GM23338 (cell line): ENCODE measurements at regions not wholly inside any gene's neighbourhood (a gene's known extent, or its start where the extent isn't known, plus 50 kb on each side); places are given as distances from the start of the nearest gene placed in this dataset.

Source experiments
- ATAC-seq: fragments of 200-7000 bp; cut with Tn5 transposase; 3 replicates; pipeline ENCODE4 v1.9.1; 2020
- DNase-seq: peaks from one replicate; pipeline ENCODE4 v3.0.0-alpha.2; 2015; ENCODE audit warnings: low spot score
- H2AFZ ChIP-seq: fragments of 200-600 bp; sonication (generic); 2 replicates; pipeline ENCODE4 v1.8.0; 2016; ENCODE audit warnings: antibody characterized with exemption, mild to moderate bottlenecking, moderate library complexity
- H3F3A ChIP-seq: fragments of 200-600 bp; sonication (generic); replicated peaks from 2 replicates; pipeline ENCODE4 v1.8.0; 2017; ENCODE audit warnings: antibody characterized with exemption, mixed run types, low read depth
- H3K27ac ChIP-seq: fragments of 200-600 bp; sonication (generic); 2 replicates; pipeline ENCODE4 v1.6.1; 2016; ENCODE audit warnings: low read depth
- H3K27me3 ChIP-seq: fragments of 200-600 bp; sonication (generic); 2 replicates; pipeline ENCODE4 v1.8.0; 2016; ENCODE audit warnings: mild to moderate bottlenecking, mixed run types, moderate library complexity; ENCODE audit not compliant: insufficient read depth
- H3K36me3 ChIP-seq: fragments of 200-600 bp; sonication (generic); 2 replicates; pipeline ENCODE4 v1.8.0; 2016; ENCODE audit warnings: mild to moderate bottlenecking; ENCODE audit not compliant: insufficient read depth
- H3K4me1 ChIP-seq: fragments of 200-600 bp; sonication (generic); 2 replicates; pipeline ENCODE4 v1.8.0; 2016; ENCODE audit warnings: mild to moderate bottlenecking, moderate library complexity; ENCODE audit not compliant: insufficient read depth
- H3K4me2 ChIP-seq: fragments of 200-600 bp; sonication (generic); 2 replicates; pipeline ENCODE4 v1.7.1; 2017; ENCODE audit warnings: mixed run types
- H3K4me3 ChIP-seq: fragments of 200-600 bp; sonication (generic); 2 replicates; pipeline ENCODE4 v1.6.1; 2016; ENCODE audit warnings: mixed run types
- H3K79me2 ChIP-seq: fragments of 200-600 bp; sonication (generic); replicated peaks from 2 replicates; pipeline ENCODE4 v1.8.0; 2017; ENCODE audit warnings: mild to moderate bottlenecking; ENCODE audit not compliant: insufficient read depth
- H3K9me2 ChIP-seq: fragments of 200-600 bp; sonication (generic); 2 replicates; pipeline ENCODE4 v1.8.0; 2017; ENCODE audit not compliant: insufficient read depth
- H4K20me1 ChIP-seq: fragments of 200-600 bp; sonication (generic); replicated peaks from 2 replicates; pipeline ENCODE4 v1.8.0; 2017; ENCODE audit warnings: mild to moderate bottlenecking; ENCODE audit not compliant: insufficient read depth
- H3K27ac Mint-ChIP-seq: 2 replicates; pipeline ENCODE4 v1.8.0; 2020; ENCODE audit warnings: inconsistent platforms, mild to moderate bottlenecking, moderate library complexity, mixed read lengths
- H3K27me3 Mint-ChIP-seq: 3 replicates; pipeline ENCODE4 v1.8.0; 2022; ENCODE audit warnings: low read depth, mild to moderate bottlenecking, moderate library complexity, mixed read lengths, inconsistent platforms; ENCODE audit not compliant: insufficient read depth, poor library complexity
- H3K36me3 Mint-ChIP-seq: 3 replicates; pipeline ENCODE4 v1.8.0; 2021; ENCODE audit warnings: low read depth, mild to moderate bottlenecking, inconsistent platforms, moderate library complexity, mixed read lengths
- H3K4me1 Mint-ChIP-seq: 3 replicates; pipeline ENCODE4 v1.8.0; 2020; ENCODE audit warnings: mild to moderate bottlenecking, inconsistent platforms, mixed read lengths
- H3K4me3 Mint-ChIP-seq: 3 replicates; pipeline ENCODE4 v1.8.0; 2021; ENCODE audit warnings: moderate library complexity, mild to moderate bottlenecking, inconsistent platforms, mixed read lengths
- H3K9me3 Mint-ChIP-seq: 3 replicates; pipeline ENCODE4 v1.8.0; 2020; ENCODE audit warnings: moderate library complexity, mild to moderate bottlenecking, inconsistent platforms, mixed read lengths
- CREB1 ChIP-seq: fragments of 250-450 bp; sonication (Bioruptor Pico); IDR thresholded peaks from 2 replicates; pipeline ENCODE4 v1.5.0; 2020; ENCODE audit warnings: low read depth, mild to moderate bottlenecking, moderate library complexity
- EZH2 ChIP-seq: fragments of 200-600 bp; sonication (generic); IDR thresholded peaks from one replicate; pipeline ENCODE4 v1.8.0; 2017; ENCODE audit warnings: antibody characterized with exemption, mild to moderate bottlenecking, low read depth; ENCODE audit not compliant: unreplicated experiment
- JUNB ChIP-seq: IDR thresholded peaks from one replicate; pipeline ENCODE4 v1.6.1; 2016; ENCODE audit warnings: antibody characterized with exemption; ENCODE audit not compliant: unreplicated experiment
- POLR2AphosphoS5 ChIP-seq: IDR thresholded peaks from 2 replicates; pipeline ENCODE4 v1.6.1; 2016; ENCODE audit warnings: antibody characterized with exemption, low read depth
- STAT1 ChIP-seq: IDR thresholded peaks from one replicate; pipeline ENCODE4 v1.6.1; 2016; ENCODE audit warnings: antibody characterized with exemption; ENCODE audit not compliant: unreplicated experiment
- ZNF114 ChIP-seq: fragments of 250-450 bp; sonication (Bioruptor Pico); IDR thresholded peaks from 2 replicates; pipeline ENCODE4 v1.5.0; 2020; ENCODE audit warnings: mild to moderate bottlenecking, moderate library complexity
- ZNF331 ChIP-seq: fragments of 250-450 bp; sonication (Bioruptor Pico); IDR thresholded peaks from 2 replicates; pipeline ENCODE4 v1.5.0; 2020; ENCODE audit warnings: low read depth, mild to moderate bottlenecking, moderate library complexity
- TF ChIP-seq, protein P1 (sequence below): fragments of 250-450 bp; sonication (Bioruptor Pico); IDR thresholded peaks from 2 replicates; pipeline ENCODE4 v1.5.0; 2020; ENCODE audit warnings: mild to moderate bottlenecking, moderate library complexity
- TF ChIP-seq, protein P2 (sequence below), 2 experiments: fragments of 200-600 bp in 1 of 2; sonication (generic) in 1 of 2; conservative IDR thresholded peaks; 2 replicates each; pipeline versions ENCODE4 v1.5.1 to v1.6.1; 2016 to 2017; ENCODE audit warnings: antibody characterized with exemption in 2 of 2, low read depth in 2 of 2, mild to moderate bottlenecking in 2 of 2, moderate library complexity in 1 of 2
- TF ChIP-seq, protein P3 (sequence below): IDR thresholded peaks from 2 replicates; pipeline ENCODE4 v1.6.1; 2016; ENCODE audit warnings: antibody characterized with exemption

DNA sequence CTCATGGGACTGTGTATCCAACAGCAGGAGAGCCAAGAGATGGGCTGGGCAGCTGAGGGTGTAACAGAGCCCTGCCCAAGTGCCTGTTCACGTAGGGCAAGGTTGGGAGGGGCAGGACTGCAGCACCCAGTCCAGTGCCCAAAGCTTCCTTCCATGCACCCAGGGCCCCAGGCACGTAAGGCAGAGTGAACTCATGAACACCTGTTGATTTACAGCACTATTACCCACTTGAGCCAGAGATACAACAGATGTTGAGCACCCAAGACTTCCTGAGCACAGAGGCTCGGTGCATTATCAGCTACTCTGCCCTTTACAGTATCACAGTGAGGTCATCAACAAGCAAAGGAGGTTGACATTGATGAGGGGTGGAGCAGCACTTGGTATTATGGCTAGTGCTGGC is 50.2 kb upstream of the FHL2 start:
- no peaks in the 10 kb centered on the region for H3F3A ChIP-seq
- H4K20me1 ChIP-seq, result no peaks in the 10 kb centered on the region
- no peaks in the 10 kb centered on the region for H3K9me3 Mint-ChIP-seq
- no peaks in the 10 kb centered on the region for H3K36me3 Mint-ChIP-seq
- H2AFZ ChIP-seq, result 0 out of 2 replicates have a peak overlapping the region, but pooled peaks have one; percentile 14
- peaks cover 5% of the 10 kb centered on the region for H3K4me1 Mint-ChIP-seq
- H3K4me3 ChIP-seq, result no peak overlapping the region
- H3K9me2 ChIP-seq, result no peaks in the 10 kb centered on the region
- no peak for ATAC-seq
- H3K36me3 ChIP-seq, result no peaks in the 10 kb centered on the region
- TF ChIP-seq, protein P1, sequence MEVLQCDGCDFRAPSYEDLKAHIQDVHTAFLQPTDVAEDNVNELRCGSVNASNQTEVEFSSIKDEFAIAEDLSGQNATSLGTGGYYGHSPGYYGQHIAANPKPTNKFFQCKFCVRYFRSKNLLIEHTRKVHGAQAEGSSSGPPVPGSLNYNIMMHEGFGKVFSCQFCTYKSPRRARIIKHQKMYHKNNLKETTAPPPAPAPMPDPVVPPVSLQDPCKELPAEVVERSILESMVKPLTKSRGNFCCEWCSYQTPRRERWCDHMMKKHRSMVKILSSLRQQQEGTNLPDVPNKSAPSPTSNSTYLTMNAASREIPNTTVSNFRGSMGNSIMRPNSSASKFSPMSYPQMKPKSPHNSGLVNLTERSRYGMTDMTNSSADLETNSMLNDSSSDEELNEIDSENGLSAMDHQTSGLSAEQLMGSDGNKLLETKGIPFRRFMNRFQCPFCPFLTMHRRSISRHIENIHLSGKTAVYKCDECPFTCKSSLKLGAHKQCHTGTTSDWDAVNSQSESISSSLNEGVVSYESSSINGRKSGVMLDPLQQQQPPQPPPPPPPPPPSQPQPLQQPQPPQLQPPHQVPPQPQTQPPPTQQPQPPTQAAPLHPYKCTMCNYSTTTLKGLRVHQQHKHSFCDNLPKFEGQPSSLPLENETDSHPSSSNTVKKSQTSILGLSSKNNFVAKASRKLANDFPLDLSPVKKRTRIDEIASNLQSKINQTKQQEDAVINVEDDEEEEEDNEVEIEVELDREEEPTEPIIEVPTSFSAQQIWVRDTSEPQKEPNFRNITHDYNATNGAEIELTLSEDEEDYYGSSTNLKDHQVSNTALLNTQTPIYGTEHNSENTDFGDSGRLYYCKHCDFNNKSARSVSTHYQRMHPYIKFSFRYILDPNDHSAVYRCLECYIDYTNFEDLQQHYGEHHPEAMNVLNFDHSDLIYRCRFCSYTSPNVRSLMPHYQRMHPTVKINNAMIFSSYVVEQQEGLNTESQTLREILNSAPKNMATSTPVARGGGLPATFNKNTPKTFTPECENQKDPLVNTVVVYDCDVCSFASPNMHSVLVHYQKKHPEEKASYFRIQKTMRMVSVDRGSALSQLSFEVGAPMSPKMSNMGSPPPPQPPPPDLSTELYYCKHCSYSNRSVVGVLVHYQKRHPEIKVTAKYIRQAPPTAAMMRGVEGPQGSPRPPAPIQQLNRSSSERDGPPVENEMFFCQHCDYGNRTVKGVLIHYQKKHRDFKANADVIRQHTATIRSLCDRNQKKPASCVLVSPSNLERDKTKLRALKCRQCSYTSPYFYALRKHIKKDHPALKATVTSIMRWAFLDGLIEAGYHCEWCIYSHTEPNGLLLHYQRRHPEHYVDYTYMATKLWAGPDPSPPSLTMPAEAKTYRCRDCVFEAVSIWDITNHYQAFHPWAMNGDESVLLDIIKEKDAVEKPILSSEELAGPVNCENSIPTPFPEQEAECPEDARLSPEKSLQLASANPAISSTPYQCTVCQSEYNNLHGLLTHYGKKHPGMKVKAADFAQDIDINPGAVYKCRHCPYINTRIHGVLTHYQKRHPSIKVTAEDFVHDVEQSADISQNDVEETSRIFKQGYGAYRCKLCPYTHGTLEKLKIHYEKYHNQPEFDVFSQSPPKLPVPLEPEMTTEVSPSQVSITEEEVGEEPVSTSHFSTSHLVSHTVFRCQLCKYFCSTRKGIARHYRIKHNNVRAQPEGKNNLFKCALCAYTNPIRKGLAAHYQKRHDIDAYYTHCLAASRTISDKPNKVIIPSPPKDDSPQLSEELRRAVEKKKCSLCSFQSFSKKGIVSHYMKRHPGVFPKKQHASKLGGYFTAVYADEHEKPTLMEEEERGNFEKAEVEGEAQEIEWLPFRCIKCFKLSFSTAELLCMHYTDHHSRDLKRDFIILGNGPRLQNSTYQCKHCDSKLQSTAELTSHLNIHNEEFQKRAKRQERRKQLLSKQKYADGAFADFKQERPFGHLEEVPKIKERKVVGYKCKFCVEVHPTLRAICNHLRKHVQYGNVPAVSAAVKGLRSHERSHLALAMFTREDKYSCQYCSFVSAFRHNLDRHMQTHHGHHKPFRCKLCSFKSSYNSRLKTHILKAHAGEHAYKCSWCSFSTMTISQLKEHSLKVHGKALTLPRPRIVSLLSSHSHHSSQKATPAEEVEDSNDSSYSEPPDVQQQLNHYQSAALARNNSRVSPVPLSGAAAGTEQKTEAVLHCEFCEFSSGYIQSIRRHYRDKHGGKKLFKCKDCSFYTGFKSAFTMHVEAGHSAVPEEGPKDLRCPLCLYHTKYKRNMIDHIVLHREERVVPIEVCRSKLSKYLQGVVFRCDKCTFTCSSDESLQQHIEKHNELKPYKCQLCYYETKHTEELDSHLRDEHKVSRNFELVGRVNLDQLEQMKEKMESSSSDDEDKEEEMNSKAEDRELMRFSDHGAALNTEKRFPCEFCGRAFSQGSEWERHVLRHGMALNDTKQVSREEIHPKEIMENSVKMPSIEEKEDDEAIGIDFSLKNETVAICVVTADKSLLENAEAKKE, result no peak
- TF ChIP-seq ZNF114 (no peak), CREB1 (CRISPR knock-in tag) (no peak), POLR2AphosphoS5 (no peak), EZH2 (no peak), STAT1 (no peak), ZNF331 (CRISPR knock-in tag) (no peak), JUNB (no peak)
- TF ChIP-seq, protein P2, sequence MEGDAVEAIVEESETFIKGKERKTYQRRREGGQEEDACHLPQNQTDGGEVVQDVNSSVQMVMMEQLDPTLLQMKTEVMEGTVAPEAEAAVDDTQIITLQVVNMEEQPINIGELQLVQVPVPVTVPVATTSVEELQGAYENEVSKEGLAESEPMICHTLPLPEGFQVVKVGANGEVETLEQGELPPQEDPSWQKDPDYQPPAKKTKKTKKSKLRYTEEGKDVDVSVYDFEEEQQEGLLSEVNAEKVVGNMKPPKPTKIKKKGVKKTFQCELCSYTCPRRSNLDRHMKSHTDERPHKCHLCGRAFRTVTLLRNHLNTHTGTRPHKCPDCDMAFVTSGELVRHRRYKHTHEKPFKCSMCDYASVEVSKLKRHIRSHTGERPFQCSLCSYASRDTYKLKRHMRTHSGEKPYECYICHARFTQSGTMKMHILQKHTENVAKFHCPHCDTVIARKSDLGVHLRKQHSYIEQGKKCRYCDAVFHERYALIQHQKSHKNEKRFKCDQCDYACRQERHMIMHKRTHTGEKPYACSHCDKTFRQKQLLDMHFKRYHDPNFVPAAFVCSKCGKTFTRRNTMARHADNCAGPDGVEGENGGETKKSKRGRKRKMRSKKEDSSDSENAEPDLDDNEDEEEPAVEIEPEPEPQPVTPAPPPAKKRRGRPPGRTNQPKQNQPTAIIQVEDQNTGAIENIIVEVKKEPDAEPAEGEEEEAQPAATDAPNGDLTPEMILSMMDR (conservative IDR thresholded peaks at IDR 0.05; ENCODE audit: low read depth in 2 of 2), result no peak
- TF ChIP-seq, protein P3, sequence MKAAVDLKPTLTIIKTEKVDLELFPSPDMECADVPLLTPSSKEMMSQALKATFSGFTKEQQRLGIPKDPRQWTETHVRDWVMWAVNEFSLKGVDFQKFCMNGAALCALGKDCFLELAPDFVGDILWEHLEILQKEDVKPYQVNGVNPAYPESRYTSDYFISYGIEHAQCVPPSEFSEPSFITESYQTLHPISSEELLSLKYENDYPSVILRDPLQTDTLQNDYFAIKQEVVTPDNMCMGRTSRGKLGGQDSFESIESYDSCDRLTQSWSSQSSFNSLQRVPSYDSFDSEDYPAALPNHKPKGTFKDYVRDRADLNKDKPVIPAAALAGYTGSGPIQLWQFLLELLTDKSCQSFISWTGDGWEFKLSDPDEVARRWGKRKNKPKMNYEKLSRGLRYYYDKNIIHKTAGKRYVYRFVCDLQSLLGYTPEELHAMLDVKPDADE, result no peak
- H3K27ac ChIP-seq, result no peak overlapping the region
- no peaks in the 10 kb centered on the region for H3K27me3 Mint-ChIP-seq
- no peak for DNase-seq
- no peak overlapping the region for H3K27ac Mint-ChIP-seq
- H3K4me2 ChIP-seq, result no peak overlapping the region
- H3K27me3 ChIP-seq, result no peaks in the 10 kb centered on the region
- H3K4me1 ChIP-seq, result 0 out of 2 replicates have a peak, but pooled peaks cover 3% of the 10 kb centered on the region
- no peaks in the 10 kb centered on the region for H3K79me2 ChIP-seq
- H3K4me3 Mint-ChIP-seq, result no peak overlapping the region
